Astrocyte (in vitro differentiated cells and primary cell): ENCODE measurements at regions not wholly inside any gene's neighbourhood (a gene's known extent, or its start where the extent isn't known, plus 50 kb on each side); places are given as distances from the start of the nearest gene placed in this dataset.

Experiments used
- EZH2 ChIP-seq: IDR thresholded peaks from 2 replicates; pipeline ENCODE4 v1.6.1; 2012; ENCODE audit warnings: mild to moderate bottlenecking, low read length, inconsistent platforms; ENCODE audit not compliant: insufficient read depth
- TF ChIP-seq, protein P1 (sequence below): IDR thresholded peaks from 2 replicates; pipeline ENCODE4 v1.5.1; 2011; ENCODE audit warnings: low read depth, mild to moderate bottlenecking, inconsistent platforms, low read length, moderate library complexity; ENCODE audit not compliant: insufficient read depth

DNA sequence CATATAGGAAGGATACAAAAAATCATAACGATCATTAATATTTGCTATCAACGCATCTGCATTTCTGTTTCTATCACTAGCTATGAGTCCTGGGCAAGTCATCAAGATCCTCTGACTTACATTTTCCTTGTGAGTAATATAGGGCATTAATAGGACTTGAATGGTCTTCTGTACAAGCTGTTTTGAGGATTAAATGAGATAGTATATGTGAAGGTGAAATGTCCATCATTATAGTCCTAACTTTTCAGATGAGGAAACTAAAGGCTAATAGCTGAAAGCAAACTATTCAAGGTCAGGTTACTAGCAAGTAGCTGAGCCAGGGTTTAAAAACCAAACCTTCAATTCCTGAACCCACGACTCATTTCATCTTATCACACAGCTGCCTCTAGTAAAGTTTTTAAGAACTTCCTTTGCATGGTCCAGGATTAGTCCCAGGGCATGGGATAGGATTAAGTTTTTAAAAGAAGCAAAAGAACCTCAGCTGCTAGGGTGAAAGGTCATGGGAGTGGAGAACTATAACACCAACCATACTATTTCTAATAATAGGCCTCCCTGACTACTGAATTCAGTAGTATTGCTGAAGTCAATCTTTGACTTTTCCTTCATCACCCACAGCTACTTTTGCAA is 101.4 kb upstream of the ADAMTS20 start:
- TF ChIP-seq, protein P1, sequence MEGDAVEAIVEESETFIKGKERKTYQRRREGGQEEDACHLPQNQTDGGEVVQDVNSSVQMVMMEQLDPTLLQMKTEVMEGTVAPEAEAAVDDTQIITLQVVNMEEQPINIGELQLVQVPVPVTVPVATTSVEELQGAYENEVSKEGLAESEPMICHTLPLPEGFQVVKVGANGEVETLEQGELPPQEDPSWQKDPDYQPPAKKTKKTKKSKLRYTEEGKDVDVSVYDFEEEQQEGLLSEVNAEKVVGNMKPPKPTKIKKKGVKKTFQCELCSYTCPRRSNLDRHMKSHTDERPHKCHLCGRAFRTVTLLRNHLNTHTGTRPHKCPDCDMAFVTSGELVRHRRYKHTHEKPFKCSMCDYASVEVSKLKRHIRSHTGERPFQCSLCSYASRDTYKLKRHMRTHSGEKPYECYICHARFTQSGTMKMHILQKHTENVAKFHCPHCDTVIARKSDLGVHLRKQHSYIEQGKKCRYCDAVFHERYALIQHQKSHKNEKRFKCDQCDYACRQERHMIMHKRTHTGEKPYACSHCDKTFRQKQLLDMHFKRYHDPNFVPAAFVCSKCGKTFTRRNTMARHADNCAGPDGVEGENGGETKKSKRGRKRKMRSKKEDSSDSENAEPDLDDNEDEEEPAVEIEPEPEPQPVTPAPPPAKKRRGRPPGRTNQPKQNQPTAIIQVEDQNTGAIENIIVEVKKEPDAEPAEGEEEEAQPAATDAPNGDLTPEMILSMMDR: no peak
- no peak for TF ChIP-seq EZH2
